Glutamatergic neuron (in vitro differentiated cells): ENCODE measurements at regions not wholly inside any gene's neighbourhood (a gene's known extent, or its start where the extent isn't known, plus 50 kb on each side); places are given as distances from the start of the nearest gene placed in this dataset.

Experiments used
- DNase-seq: peaks from one replicate; pipeline ENCODE4 v3.0.0; 2022
- H3K27ac Mint-ChIP-seq: one replicate; pipeline ENCODE4 v1.8.0; 2020; ENCODE audit warnings: mild to moderate bottlenecking, mixed read lengths, inconsistent platforms; ENCODE audit not compliant: unreplicated experiment
- H3K27me3 Mint-ChIP-seq: one replicate; pipeline ENCODE4 v1.8.0; 2020; ENCODE audit warnings: mild to moderate bottlenecking, moderate library complexity, mixed read lengths, inconsistent platforms; ENCODE audit not compliant: unreplicated experiment
- H3K36me3 Mint-ChIP-seq: one replicate; pipeline ENCODE4 v1.8.0; 2020; ENCODE audit warnings: mild to moderate bottlenecking, mixed read lengths, inconsistent platforms; ENCODE audit not compliant: unreplicated experiment
- H3K4me1 Mint-ChIP-seq: one replicate; pipeline ENCODE4 v1.8.0; 2020; ENCODE audit warnings: mild to moderate bottlenecking, low read depth, mixed read lengths, inconsistent platforms; ENCODE audit not compliant: unreplicated experiment
- H3K4me3 Mint-ChIP-seq: one replicate; pipeline ENCODE4 v1.8.0; 2020; ENCODE audit warnings: mild to moderate bottlenecking, mixed read lengths, inconsistent platforms; ENCODE audit not compliant: unreplicated experiment
- H3K9me3 Mint-ChIP-seq: one replicate; pipeline ENCODE4 v1.8.0; 2020; ENCODE audit warnings: mild to moderate bottlenecking, moderate library complexity, mixed read lengths, inconsistent platforms; ENCODE audit not compliant: unreplicated experiment
- CTCF ChIP-seq: fragments of 200-600 bp; sonication (generic); IDR thresholded peaks from one replicate; pipeline ENCODE4 v1.5.0; 2021; ENCODE audit not compliant: partially characterized antibody, unreplicated experiment

GRCh38 chr3:124530916-124531315 lies 199.3 kb upstream of the UMPS start:
- H3K27ac Mint-ChIP-seq = no peak overlapping the region
- peaks cover 2% of the 10 kb centered on the region for H3K27me3 Mint-ChIP-seq
- DNase-seq = no peak
- H3K4me3 Mint-ChIP-seq = no peak overlapping the region
- H3K36me3 Mint-ChIP-seq = no peaks in the 10 kb centered on the region
- no peaks in the 10 kb centered on the region for H3K4me1 Mint-ChIP-seq
- peaks cover 5% of the 10 kb centered on the region for H3K9me3 Mint-ChIP-seq
- no peak for TF ChIP-seq CTCF

- peaks cover 4% of the 10 kb centered on the region for H3K9me3 Mint-ChIP-seq
- no peaks in the 10 kb centered on the region for H3K4me1 Mint-ChIP-seq
- DNase-seq = no peak
- no peak for TF ChIP-seq CTCF
- no peaks in the 10 kb centered on the region for H3K36me3 Mint-ChIP-seq
- H3K27me3 Mint-ChIP-seq = peaks cover 2% of the 10 kb centered on the region
- H3K27ac Mint-ChIP-seq = no peak overlapping the region
- no peak overlapping the region for H3K4me3 Mint-ChIP-seq
Observed at GRCh38 chr3:124532071-124532470, 198.2 kb upstream of the UMPS start.

GRCh38 chr3:124535306-124535705 lies 194.9 kb upstream of the UMPS start:
- Mint-ChIP-seq H3K36me3 (no peaks in the 10 kb centered on the region), H3K4me3 (no peak overlapping the region), H3K27me3 (no peaks in the 10 kb centered on the region), H3K9me3 (peaks cover 4% of the 10 kb centered on the region), H3K27ac (no peak overlapping the region), H3K4me1 (no peaks in the 10 kb centered on the region)
- no peak for DNase-seq
- TF ChIP-seq CTCF = no peak

- Mint-ChIP-seq H3K9me3 (no peaks in the 10 kb centered on the region), H3K4me3 (no peak overlapping the region), H3K36me3 (no peaks in the 10 kb centered on the region), H3K27ac (no peak overlapping the region), H3K4me1 (no peaks in the 10 kb centered on the region), H3K27me3 (no peaks in the 10 kb centered on the region)
- no peak for TF ChIP-seq CTCF
- DNase-seq = no peak
Observed at GRCh38 chr3:124540550-124541211, 189.6 kb upstream of the UMPS start.

- no peak overlapping the region for H3K27ac Mint-ChIP-seq
- no peak for DNase-seq
- no peaks in the 10 kb centered on the region for H3K4me1 Mint-ChIP-seq
- H3K4me3 Mint-ChIP-seq = no peak overlapping the region
- H3K36me3 Mint-ChIP-seq = no peaks in the 10 kb centered on the region
- TF ChIP-seq CTCF = no peak
- peaks cover 1% of the 10 kb centered on the region for H3K9me3 Mint-ChIP-seq
- peaks cover 2% of the 10 kb centered on the region for H3K27me3 Mint-ChIP-seq
Observed at GRCh38 chr3:124542214-124542869, 187.9 kb upstream of the UMPS start.
